ENCODE measurements at regions not wholly inside any gene's neighbourhood (a gene's known extent, or its start where the extent isn't known, plus 50 kb on each side); places are given as distances from the start of the nearest gene placed in this dataset.

DNA sequence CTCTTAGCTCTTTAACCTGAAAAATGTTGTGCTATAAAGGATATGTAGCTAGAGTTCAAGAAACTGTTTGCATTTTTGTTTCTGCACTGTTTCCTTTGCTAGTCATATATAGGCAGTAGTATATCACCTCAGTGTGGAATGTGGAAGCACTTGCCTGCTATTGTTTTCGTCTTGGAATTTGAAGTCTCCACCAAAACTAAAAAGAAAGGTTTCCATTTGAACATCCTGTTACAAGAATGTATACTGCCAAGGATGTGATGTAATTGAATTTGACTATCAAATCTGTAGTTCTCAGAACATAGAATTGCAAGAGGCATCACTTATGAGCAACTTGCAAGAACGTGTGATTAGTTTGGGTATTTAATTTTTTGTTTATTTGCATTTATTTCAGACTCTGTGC lies 51.1 kb upstream of the MEOX2 start:
- TF ChIP-seq, protein P1, sequence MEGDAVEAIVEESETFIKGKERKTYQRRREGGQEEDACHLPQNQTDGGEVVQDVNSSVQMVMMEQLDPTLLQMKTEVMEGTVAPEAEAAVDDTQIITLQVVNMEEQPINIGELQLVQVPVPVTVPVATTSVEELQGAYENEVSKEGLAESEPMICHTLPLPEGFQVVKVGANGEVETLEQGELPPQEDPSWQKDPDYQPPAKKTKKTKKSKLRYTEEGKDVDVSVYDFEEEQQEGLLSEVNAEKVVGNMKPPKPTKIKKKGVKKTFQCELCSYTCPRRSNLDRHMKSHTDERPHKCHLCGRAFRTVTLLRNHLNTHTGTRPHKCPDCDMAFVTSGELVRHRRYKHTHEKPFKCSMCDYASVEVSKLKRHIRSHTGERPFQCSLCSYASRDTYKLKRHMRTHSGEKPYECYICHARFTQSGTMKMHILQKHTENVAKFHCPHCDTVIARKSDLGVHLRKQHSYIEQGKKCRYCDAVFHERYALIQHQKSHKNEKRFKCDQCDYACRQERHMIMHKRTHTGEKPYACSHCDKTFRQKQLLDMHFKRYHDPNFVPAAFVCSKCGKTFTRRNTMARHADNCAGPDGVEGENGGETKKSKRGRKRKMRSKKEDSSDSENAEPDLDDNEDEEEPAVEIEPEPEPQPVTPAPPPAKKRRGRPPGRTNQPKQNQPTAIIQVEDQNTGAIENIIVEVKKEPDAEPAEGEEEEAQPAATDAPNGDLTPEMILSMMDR (IDR thresholded peaks at IDR 0.05), result no peak
- TF ChIP-seq POLR2A (IDR thresholded peaks at IDR 0.05) (no peak), POLR2AphosphoS5 (IDR thresholded peaks at IDR 0.05) (no peak)

Measured in prostate gland (tissue), 2 donors.